ENCODE measurements at regions not wholly inside any gene's neighbourhood (a gene's known extent, or its start where the extent isn't known, plus 50 kb on each side); places are given as distances from the start of the nearest gene placed in this dataset.

DNA sequence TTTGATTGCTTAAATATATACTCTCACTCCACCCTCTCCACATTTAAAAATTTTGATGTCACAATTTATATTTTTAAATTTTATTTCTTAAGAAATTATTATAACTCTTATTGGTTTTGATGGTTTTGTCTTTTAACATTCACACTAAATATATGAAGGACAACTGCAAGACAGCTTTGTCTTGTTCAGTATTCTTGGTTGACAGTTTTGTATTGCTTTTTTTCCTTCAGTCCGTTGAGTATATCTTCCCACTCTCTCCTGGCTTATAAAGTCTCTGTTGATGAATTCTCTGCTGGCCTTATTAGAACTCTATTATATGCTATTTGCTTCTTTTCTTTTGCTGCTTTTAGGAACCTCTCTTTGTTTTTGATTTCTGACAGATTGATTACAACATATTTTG lies 392.2 kb downstream of the C6orf118 start:
- DNase-seq (ENCODE audit: low read depth) = no peak

DNA sequence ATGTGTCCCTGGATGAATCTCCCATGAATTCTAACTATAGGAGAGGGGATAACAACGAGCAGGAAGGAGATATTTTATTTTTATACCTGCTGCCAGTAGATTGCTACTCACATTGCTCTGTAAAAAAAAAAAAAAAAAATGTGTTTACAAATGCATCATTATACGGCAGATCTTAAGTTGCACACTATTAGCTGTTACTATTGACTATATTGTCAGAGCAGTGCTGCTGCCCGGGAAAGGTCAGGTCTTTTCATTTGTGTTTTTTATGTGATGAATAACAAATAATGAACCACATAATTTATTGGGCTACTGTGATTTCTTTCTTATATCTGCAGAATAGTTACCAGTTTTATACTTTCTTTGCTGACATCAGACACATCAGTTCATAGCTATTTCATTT lies 393.3 kb downstream of the C6orf118 start:
- DNase-seq (ENCODE audit: low read depth) = no peak

DNA sequence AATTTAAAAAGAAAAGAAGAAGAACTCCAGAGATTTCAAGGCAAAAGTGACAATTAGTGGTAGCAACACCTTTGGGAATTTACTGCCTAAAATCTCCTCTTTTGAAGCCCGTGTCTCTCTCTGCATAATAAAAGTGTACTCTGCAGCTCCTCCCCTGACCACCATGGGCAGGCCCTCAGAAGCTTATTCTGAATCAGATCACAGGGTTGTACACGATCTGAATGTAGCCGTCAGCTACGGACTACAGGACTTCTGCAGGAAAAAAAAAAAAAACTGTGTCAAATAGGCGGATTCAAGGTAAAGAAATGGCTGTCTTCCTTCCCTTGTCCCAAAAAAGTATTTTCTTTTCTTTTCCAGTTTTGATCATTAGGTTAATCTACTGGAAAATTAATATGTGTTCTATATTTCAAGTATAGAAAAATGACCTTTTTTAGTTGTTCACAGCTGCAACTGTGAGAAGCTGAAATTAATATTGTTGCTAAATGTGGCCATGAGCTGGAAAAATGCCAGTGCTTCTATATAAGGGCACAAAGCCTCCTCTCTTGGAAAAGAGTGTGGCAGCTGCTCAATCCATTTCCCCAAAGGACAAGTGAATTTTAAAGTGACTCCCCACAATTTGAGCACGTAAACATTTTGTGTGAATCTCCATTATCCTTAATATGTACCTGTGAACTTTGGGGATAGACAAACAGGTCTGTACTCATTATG lies 397.4 kb downstream of the C6orf118 start:
- no peak for DNase-seq (ENCODE audit: low read depth)

DNA sequence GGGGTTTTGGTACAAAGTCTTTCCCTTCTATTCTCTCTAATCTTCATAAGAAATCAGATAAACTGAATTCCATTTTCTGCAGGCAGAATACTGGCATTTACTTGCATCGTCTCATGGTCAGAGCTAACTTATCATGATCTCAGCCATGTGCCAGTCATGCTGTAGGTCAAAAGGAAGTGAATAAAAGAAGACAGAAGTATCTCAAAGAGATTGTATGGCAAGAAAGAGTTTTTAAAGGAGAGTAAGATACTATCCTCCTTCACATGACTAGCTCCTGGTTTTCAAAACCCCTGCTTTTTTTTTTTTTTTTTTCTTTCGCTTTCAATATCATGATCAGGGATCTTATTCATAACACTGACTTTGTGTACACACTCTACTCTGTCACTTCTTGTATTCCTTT lies 398.3 kb downstream of the C6orf118 start:
- DNase-seq (ENCODE audit: low read depth) = no peak

DNA sequence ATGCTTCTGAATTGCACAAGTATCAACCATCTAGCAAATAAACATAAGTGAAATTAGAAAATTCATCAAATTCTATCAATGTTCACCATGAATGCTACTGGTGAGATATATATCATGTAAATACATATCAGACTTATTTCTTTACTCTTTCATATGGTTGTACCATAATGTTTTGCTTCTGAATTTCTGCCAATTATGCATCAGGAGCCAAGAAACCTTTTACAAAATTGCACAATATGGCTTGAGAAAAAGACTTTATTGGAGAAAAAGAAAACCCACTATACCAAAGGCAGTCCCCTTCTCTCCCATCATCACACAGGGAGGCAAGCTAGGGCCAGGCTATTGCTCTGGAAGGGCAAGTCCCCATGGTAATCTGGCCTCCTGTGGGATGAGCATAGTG lies 402.6 kb downstream of the C6orf118 start:
- DNase-seq (ENCODE audit: low read depth) = no peak

DNA sequence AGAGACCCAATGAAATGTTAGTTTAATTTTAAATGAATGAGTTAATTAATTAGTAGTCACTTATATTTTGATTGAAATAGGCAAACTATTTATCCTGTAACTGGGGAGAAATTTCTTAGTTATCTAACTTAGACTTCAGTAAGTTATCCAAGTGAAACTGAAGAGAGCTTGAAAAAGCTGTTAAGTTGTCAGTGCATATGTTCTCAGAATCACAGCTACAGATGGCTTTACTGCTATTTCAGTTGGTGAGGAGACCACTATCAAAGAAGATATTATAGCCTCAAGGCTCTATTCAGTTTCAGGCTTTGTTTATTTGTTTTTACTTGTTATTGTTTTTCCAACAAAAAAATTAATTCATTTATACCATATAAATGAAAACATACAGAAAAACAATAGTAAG lies 404.1 kb downstream of the C6orf118 start:
- DNase-seq (ENCODE audit: low read depth) = no peak

DNA sequence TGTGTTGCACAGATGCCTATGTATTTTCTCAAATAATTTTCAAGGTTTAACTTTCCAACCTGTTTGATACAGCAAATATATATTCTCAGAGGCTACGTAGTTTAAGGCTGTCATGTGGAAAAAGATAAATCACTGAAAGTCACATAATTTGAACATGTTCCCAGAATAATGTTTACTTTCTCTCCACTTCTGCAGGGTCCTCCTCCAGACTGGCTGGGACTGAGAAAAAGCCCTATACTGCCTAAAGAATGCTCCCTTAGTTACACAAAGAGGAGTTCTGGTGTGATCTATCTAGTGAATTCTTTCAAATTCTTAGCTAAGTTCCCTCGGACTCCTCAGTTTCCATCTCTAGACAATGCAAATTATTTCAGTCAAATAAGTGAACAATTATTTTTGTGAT lies 411.0 kb downstream of the C6orf118 start:
- DNase-seq (ENCODE audit: low read depth) = no peak

DNA sequence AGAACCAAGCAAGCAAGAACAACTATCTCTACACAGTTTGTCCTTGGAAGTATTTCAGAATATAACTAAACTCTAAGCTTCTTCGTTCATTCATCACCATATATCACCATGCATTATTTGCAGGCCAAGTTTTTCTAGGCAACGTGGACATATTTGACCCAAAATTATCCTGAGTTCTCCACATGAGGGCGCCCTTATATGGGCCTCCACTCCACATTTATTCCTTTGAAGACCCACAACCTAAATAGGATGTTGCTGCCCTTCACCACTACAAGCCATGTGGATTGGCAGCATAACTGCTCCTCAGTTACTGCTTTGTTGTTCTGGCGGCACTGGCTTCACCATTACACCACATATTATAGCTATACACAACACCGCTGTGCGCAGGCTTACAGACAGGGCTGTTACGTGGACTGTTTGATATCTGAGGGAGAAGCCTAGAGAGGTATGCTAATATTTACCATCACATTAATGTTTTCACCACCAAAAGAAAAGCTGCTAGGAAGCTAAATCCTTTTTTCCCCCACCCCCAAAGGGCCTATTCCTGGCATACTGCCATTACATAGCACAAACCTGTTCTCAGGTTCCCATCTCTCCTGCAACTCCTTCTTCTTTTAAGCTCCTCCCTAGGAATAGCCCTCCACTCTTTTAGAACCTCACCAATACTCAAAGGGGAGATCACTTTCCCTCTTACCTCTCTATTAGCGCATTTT lies 411.7 kb downstream of the C6orf118 start:
- DNase-seq (ENCODE audit: low read depth) = no peak

DNA sequence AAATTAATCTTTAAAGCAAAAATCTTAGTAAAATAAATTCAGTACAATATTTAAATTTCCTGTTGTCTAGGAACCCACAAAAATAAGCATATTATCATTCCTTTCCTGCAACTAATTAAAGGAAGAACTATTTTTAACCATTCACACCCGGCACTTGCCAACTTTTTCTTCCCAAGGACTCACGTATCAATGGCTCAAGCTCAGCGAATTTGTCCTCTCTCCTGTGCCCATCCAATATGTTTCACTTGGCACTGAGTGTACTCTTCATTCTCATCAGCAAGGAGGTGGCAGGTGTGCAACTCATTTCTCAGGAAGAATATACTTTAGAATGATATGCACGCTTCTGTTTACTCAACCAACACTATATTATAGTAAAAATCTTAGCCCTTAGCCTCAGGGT lies 419.4 kb downstream of the C6orf118 start:
- no peak for DNase-seq (ENCODE audit: low read depth)

DNA sequence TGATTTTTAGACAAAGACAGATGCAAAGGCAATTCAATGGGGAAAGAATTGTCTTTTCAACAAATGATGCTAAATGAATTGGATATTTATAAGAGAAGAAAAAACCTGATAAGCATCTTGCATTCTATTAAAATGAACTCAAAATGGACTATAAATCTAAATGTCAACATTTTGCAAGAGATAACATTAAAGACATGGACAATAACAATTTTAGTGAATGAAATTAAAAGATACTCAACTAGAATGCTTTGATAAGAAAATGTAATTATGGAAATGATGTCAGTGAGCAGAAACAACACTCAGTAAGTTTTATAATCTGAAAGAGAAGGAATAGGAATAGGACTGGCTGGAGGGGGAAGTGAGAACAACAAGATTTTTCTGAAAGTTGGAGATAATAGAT lies 421.7 kb downstream of the C6orf118 start:
- no peak for DNase-seq (ENCODE audit: low read depth)

DNA sequence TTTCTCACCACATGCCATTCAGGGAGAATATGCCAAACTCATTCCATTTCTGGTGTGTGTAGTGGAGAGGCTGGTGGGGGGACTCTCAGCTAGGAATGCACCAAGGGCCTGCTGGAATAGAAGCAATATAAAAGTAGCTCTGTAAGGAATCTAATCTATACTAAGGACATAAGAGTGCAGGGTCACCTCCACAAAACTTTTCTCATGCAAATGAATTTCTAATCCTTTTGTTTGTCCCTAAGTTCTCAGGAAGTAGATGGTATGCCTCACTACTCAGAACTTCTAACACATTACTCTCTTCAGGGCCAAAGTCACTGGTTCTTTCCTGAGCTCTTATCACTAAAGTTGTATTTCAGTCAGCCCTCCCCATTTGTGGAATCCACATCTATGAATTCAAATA lies 427.2 kb downstream of the C6orf118 start:
- DNase-seq (ENCODE audit: low read depth) = no peak

DNA sequence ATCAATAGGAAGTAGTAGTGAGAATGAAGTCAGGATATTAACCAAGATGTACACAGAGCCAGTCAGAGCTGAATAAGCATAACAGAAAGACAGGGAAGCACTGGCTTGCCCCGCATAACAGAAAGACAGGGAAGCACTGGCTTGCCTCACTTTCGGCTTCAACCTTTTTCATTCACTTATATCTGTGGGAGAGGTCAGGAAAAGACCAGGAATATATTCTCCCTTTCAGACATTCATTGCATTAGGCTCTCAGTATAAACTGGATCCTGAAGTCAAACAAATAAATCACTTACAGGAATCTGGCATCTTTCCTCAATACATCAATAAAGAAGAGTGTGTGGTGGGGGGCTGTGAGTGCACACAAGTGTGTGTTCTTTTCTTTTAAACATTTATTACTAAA lies 437.6 kb downstream of the C6orf118 start:
- DNase-seq (ENCODE audit: low read depth) = no peak

DNA sequence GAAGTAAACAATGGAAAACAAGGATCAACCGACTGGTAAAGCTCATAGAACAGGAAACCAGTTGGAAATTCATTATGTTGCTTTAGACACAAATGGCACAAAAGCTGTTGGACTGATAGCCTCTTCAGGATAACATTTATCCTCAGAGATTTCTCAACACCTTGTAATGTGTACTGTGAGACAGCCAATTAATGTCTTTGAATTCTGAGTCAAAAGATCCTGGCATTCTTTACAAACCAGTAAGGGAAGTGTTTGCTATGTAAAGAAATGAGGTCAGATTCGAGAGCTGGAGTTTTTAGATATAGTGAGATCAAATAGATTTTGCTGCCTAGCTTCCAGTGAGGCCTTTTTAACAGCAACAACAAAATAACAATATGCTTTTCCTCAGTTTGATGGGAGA lies 439.2 kb downstream of the C6orf118 start:
- no peak for DNase-seq (ENCODE audit: low read depth)

DNA sequence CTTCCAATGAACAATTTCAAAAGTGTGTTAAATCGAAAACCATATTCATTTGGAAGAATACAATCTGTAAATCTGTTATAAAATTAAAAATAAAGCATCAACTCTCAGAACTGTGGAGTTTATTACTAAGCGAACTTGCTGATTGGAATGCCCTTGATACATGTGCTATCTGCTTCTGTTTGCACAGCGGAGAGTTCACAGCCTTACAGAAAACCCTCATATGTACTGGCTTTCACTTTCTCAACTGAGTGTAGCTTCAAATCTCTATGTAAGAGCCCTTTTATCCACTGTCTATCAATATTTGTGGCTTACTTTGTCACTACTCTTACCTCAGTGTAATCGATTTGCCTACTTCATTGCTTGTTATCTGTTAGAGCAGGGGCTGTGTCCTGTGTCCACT lies 447.4 kb downstream of the C6orf118 start:
- no peak for DNase-seq (ENCODE audit: low read depth)

DNA sequence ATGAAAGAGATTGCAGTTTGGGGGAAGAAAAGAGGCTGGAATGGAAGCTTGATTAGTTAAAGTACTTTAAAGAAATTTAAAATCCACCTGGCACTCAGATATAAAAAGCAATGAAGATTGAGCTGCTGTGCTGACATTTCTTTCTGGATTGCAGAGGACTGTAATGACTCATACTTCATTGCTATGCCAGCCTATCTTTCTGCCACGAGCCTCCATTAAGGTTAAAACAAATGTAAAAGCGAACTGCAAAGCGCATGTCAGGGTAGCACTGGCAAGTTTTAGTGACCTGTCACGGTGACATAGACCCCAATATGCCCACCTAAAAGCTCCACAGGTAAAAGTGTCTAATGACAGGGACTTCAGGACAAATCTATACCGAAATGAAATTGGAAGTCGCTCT lies 449.6 kb downstream of the C6orf118 start:
- no peak for DNase-seq (ENCODE audit: low read depth)

DNA sequence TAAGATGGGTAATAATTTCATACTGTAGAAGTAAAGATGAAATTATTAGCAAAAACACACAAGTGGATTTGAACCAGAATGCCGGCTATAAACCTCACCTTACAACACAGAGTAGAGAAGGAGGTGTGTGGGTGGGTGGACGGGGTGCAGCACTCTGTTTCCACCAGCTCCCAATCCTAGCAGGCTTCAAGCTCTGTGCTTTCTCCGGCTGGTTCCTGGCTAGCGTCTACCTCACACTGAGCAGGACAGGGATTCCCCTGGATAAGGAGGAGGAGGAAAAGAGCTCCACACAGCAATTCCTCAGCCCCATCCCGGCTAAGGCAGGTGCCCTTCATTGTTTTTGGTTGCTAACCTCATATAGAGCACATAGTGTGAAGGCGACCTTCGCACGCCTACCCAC lies 453.3 kb downstream of the C6orf118 start:
- no peak for DNase-seq (ENCODE audit: low read depth)

DNA sequence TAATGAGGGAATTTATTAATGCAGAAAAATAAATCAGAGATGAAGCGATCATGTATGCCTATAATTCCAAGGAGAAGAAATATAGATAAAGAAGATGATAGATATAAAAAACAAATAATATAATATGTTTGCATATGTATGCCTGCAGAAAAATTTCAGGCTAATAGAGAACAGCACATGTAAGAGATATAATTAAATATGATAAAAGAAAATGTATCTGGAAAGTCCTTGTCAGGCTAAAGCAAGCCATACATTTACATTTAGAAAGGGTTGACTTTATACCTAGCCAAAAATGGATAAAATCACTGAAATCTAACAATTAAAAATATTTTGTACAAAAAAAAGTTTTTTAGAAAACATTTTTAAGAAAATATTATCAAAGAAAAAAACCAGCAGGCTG lies 454.1 kb downstream of the C6orf118 start:
- DNase-seq (ENCODE audit: low read depth) = no peak

DNA sequence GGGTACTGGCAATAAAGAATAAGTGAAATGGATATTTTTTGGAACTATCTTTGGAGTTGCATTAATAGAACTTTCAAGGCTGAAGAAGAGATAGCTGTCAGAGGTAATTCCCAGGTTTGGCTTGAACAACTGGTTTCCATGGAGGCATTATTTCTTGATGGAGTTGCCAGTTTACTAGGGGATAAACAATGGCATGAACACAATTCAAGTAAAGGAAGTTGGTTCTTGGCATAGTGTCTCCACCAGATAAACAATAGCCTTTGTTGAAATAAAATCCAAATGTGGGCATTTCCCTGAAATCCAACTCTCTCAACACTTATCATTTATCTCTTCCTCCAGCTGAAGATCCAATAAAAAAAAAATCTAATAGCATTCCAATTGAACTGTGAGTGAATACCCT lies 454.9 kb downstream of the C6orf118 start:
- DNase-seq (ENCODE audit: low read depth) = no peak

DNA sequence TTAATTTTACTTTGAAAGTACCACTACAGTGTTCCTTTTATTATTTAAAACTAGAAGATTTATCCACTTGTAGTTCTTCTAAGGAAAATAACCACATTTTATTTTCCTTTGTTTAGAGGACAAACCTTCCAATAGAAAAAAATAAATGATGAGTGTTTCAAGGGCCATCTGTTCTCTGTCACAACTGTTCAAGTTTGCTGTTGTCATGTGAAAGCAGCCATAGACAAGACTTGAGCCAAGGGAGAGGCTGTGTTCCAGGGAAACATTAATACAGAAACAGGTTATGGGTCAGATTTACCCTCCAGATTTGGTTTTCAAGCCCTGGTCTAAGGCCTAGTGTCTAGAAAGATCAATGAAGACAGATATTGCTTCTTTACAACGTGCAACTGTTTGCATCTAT lies 463.6 kb downstream of the C6orf118 start:
- DNase-seq (ENCODE audit: low read depth) = no peak

DNA sequence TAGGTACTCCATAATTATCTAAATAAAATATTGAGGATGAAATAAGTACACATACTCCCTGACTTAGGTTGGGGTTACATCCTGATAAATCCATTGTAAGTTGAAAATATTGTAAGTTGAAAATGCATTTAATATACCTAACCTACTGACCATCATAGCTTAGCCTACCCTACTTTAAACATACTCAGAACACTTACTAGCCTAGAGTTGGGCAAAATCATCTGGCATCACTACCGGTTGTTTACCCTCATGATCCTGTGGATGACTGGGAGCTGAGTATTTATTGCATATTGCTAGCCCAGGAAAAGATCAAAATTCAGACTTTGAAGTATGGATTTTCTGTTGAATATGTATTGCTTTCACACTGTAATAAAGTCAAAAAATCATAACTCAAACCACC lies 467.3 kb downstream of the C6orf118 start:
- DNase-seq (ENCODE audit: low read depth) = no peak

DNA sequence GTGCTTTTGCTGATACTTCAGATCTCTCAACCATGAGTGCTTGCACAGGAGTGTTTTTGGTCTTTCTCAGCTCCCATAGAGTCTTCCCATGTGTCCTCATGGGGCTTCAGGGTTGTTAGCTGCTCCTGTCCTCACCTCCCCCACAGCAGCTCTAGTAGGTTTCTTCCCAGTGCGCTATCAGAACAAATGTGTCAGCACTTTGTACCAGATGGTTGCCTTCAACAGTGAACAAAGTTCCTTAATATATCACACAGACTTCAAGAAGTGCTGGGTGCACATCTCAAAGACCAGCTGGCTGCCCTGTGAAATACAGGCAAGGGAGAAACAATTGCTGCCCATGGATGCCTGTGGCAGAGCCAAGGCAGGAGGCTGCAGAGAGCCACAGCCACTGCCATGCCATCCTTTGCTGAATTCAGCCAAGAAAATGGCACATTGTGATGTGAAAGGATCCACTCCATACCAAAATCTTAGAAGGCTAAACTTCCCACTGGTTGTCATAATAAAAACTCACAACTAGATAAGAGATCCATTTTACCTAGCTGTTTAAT lies 471.3 kb downstream of the C6orf118 start:
- DNase-seq (ENCODE audit: low read depth) = no peak

DNA sequence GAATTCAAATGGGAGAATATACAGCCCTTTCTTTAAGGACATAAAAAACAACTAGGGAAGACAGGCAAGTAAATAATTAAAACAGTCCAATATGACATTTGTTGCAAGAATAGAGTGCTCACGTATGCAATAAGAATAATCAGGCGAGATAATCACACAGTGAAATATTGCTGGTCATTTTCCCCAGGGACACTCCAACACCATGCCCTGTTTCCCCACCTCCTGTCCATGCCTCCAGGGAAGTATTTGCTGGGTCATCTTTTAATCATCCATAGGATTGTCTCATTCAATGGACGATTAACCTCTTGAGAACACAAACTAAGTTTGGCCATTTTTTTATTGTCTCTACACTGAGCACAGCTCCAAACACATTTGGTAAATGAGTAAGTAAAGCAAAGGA lies 472.9 kb downstream of the C6orf118 start:
- no peak for DNase-seq (ENCODE audit: low read depth)

DNA sequence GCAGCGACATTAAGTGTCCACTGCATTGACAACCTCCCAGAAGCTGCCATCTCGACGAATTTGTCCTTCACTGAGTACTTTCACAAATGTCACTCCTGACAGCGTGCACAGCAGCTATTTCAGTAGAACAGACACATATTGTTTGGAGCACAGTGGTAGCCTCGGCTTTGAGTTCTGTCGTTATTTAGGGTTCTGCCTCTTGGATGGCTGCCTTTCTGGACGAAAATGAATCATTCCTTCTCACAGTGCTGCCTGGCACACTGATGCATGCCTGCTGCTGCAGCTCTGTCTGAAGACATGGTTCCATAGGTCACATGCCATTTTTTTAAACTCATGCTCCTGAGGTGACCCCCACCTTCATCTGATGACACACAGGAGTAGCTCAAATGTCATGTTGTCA lies 477.0 kb downstream of the C6orf118 start:
- no peak for DNase-seq (ENCODE audit: low read depth)

DNA sequence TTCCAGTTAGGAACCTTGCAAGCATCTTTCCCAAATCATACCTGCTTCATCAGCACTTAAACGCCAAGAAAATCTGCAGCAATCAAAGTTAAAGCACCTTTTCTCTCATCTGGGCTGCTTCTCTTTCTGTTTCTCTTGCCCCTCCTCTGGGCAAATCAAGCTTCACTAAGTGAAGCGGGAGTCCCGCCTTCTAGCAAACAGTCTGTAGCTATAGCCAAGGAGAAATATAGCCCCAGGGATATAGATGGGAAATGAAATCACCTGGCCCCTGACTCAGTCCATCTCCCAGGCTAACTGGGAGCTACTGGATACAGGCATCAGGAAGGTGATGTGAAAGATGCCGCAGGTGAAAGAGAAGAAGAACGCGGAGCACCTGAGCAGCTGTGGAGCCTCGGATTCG lies 481.9 kb downstream of the C6orf118 start:
- no peak for DNase-seq (ENCODE audit: low read depth)

Measured in activated T-cell treated with anti-CD3 and anti-CD28 coated beads for 24 hours (primary cell).